ENCODE measurements at regions not wholly inside any gene's neighbourhood (a gene's known extent, or its start where the extent isn't known, plus 50 kb on each side); places are given as distances from the start of the nearest gene placed in this dataset.

GRCh38 chr5:104576677-104577076, 1014.1 kb upstream of the NUDT12 start:
- no peak for TF ChIP-seq EZH2 (IDR thresholded peaks at IDR 0.05; ENCODE audit: borderline replicate concordance, low read length)
- TF ChIP-seq, protein P1, sequence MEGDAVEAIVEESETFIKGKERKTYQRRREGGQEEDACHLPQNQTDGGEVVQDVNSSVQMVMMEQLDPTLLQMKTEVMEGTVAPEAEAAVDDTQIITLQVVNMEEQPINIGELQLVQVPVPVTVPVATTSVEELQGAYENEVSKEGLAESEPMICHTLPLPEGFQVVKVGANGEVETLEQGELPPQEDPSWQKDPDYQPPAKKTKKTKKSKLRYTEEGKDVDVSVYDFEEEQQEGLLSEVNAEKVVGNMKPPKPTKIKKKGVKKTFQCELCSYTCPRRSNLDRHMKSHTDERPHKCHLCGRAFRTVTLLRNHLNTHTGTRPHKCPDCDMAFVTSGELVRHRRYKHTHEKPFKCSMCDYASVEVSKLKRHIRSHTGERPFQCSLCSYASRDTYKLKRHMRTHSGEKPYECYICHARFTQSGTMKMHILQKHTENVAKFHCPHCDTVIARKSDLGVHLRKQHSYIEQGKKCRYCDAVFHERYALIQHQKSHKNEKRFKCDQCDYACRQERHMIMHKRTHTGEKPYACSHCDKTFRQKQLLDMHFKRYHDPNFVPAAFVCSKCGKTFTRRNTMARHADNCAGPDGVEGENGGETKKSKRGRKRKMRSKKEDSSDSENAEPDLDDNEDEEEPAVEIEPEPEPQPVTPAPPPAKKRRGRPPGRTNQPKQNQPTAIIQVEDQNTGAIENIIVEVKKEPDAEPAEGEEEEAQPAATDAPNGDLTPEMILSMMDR (IDR thresholded peaks at IDR 0.05; ENCODE audit: low read length): no peak
